IPS-18a (cell line): ENCODE measurements at regions not wholly inside any gene's neighbourhood (a gene's known extent, or its start where the extent isn't known, plus 50 kb on each side); places are given as distances from the start of the nearest gene placed in this dataset.

ENCODE experiments used
- H3K27ac ChIP-seq: one replicate; pipeline ENCODE4 v1.5.1; 2013; ENCODE audit warnings: low read length
- H3K27me3 ChIP-seq: one replicate; pipeline ENCODE4 v1.6.1; 2013; ENCODE audit warnings: mild to moderate bottlenecking, low read length; ENCODE audit not compliant: control insufficient read depth, insufficient read depth
- H3K36me3 ChIP-seq: one replicate; pipeline ENCODE4 v1.6.1; 2013; ENCODE audit warnings: low read depth, low read length; ENCODE audit not compliant: control insufficient read depth
- H3K4me1 ChIP-seq: one replicate; pipeline ENCODE4 v1.6.1; 2013; ENCODE audit warnings: low read depth, low read length; ENCODE audit not compliant: control insufficient read depth
- H3K4me3 ChIP-seq: one replicate; pipeline ENCODE4 v1.5.1; 2013; ENCODE audit warnings: low read length
- H3K9ac ChIP-seq: one replicate; pipeline ENCODE4 v1.6.1; 2013; ENCODE audit warnings: mild to moderate bottlenecking, low read length, moderate library complexity
- H3K9me3 ChIP-seq: one replicate; pipeline ENCODE4 v1.6.1; 2013; ENCODE audit warnings: low read depth, low read length; ENCODE audit not compliant: control insufficient read depth

DNA sequence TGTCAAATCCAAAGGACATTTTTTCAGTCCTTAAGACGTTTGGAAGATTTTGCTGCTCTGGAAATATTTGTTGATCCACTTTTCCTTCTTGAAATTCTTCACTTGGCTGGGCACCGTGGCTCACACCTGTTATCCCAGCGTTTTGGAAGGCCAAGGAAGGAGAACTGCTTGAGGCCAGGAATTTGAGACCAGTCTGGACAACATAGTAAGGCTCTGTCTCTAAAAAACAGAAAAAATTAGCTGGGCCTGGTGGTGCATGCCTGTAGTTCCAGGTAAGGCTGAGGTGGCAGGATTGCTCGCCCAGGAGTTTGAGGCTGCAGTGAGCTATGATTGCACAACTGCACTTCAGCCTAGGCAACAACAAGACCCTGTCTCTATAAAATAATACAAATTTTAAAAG lies 173.9 kb upstream of the MITF start:
- Histone ChIP-seq H3K9me3 (no peaks in the 10 kb centered on the region), H3K9ac (no peak overlapping the region), H3K36me3 (no peaks in the 10 kb centered on the region), H3K27ac (no peak overlapping the region), H3K27me3 (no peaks in the 10 kb centered on the region), H3K4me3 (no peak overlapping the region), H3K4me1 (no peaks in the 10 kb centered on the region)

DNA sequence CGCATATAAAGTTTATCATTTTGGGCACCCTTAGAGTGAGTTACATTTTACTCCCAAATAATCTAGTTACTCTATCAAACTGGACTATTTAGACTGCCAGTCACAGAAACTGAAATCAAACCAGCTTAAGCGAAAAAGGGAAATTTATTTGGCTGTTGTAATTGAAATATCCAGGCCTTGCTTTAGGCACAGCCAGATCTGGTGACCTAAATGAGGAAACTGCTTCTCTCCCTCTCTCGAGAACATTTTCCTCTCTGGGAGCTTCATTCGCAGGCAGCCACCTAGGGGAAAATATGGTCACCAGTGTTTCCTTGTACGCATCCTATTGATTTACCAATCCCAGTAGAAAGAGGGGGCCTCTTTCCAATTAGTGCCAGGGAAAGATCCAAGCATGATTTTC lies 175.3 kb upstream of the MITF start:
- no peaks in the 10 kb centered on the region for H3K4me1 ChIP-seq
- H3K9ac ChIP-seq, result no peak overlapping the region
- no peak overlapping the region for H3K27ac ChIP-seq
- H3K36me3 ChIP-seq, result no peaks in the 10 kb centered on the region
- H3K27me3 ChIP-seq, result no peaks in the 10 kb centered on the region
- H3K9me3 ChIP-seq, result no peaks in the 10 kb centered on the region
- H3K4me3 ChIP-seq, result no peak overlapping the region

DNA sequence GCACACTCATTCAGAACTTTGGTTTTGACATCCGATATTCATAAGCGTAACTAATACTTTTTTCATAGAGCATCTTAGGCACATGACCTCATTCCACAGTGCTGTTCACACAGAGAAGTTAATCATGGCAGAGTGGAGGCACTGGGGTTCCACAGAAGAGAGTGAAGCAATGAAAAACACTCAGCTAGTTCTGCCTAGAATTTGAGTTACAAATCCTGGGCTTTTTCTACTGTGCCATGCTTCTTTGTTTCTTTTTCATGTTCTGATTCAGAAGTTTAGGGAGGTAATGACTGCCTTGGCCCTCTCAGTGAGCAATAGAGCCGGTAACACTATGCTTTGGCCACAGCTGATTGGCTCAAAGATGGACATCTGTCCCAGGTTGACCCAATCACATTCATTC lies 176.1 kb upstream of the MITF start:
- Histone ChIP-seq H3K27me3 (no peaks in the 10 kb centered on the region), H3K4me3 (no peak overlapping the region), H3K9ac (no peak overlapping the region), H3K9me3 (no peaks in the 10 kb centered on the region), H3K27ac (no peak overlapping the region), H3K36me3 (no peaks in the 10 kb centered on the region), H3K4me1 (no peaks in the 10 kb centered on the region)

DNA sequence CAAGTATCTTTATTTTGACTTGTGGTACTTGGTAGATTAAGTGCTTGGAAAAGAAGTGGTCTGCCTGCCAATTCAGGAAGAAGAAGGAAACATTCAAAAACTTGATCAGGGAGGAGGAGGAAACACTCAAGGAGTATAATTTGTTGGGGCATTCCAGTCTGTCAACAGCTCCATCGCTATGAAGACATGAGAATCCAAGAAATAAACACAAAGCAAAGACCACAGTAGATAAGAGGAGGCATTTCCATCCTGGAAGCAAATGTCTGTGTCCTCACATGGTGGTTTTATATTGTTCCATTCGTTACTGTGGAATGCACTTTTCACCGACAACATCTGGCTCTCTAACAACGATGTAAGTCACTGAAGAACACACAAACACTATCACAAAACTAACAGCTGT lies 176.1 kb upstream of the FRMD4B start:
- Histone ChIP-seq H3K27me3 (no peaks in the 10 kb centered on the region), H3K36me3 (no peaks in the 10 kb centered on the region), H3K4me3 (no peak overlapping the region), H3K9ac (no peak overlapping the region), H3K9me3 (no peaks in the 10 kb centered on the region), H3K27ac (no peak overlapping the region), H3K4me1 (no peaks in the 10 kb centered on the region)

DNA sequence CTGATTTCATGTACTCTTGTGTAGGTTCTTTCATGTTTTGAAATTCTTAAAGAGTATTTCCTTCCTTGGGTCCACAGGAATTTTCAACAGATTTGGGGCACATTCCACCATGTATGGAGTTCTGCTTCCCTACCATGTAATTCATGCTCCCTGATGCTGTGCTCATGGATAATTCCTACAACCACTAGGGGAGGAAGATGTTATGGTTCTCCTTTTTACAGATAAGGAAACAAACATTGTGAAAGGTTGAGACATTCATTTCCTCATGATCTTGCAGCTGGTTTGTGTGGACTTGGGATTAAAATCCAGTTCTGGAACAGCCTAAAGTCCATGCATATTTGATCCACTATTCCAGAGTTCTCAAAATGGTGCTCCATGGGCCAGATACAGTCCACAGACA lies 174.9 kb upstream of the FRMD4B start:
- H3K4me1 ChIP-seq, result no peaks in the 10 kb centered on the region
- H3K27ac ChIP-seq, result no peak overlapping the region
- no peak overlapping the region for H3K9ac ChIP-seq
- no peaks in the 10 kb centered on the region for H3K27me3 ChIP-seq
- H3K36me3 ChIP-seq, result no peaks in the 10 kb centered on the region
- H3K4me3 ChIP-seq, result no peak overlapping the region
- H3K9me3 ChIP-seq, result no peaks in the 10 kb centered on the region

DNA sequence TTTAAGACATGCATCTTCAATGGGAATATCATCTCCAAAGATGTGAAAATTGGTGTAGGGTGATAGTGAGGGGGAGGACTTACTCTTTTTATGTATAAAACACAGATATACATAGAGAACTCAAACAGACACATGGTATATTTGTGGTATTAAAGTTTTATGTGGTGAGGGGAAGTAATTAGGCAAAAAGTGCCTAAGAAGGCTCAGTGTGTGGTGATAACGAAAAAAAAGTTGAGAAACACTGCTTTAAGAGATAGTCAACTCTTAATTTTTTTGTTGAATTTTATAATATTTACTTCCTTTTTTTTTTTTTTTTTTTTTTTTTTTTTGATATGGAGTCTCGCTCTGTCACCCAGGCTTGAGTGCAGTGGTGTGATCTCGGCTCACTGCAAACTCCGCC lies 174.2 kb upstream of the FRMD4B start:
- no peaks in the 10 kb centered on the region for H3K4me1 ChIP-seq
- no peaks in the 10 kb centered on the region for H3K36me3 ChIP-seq
- no peaks in the 10 kb centered on the region for H3K9me3 ChIP-seq

DNA sequence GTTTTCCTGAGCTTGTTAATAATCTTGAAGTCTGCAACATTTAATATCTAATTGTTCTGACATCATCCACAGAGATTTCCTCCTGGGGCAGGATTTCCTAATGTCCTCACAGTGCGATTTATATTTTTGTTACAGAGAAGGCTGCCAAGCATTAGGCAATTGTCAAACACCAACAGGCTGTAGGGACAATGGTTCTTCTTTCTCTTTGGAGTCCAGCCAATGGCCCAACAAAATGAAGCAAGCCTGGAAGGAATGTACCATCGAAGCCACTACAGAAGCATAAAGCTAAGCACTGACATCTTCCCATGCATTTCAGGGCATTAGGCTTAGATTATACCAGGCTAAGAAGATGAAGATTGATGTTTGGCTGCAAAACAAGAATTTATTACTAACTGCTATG lies 173.0 kb upstream of the FRMD4B start:
- Histone ChIP-seq H3K9me3 (no peaks in the 10 kb centered on the region), H3K27me3 (no peaks in the 10 kb centered on the region), H3K4me1 (no peaks in the 10 kb centered on the region), H3K9ac (no peak overlapping the region), H3K36me3 (no peaks in the 10 kb centered on the region), H3K4me3 (no peak overlapping the region), H3K27ac (no peak overlapping the region)

More for the DNA sequence above, 174.2 kb upstream of the FRMD4B start:
- H3K9ac ChIP-seq, result no peak overlapping the region
- no peak overlapping the region for H3K4me3 ChIP-seq
- H3K27me3 ChIP-seq, result no peaks in the 10 kb centered on the region
- no peak overlapping the region for H3K27ac ChIP-seq

DNA sequence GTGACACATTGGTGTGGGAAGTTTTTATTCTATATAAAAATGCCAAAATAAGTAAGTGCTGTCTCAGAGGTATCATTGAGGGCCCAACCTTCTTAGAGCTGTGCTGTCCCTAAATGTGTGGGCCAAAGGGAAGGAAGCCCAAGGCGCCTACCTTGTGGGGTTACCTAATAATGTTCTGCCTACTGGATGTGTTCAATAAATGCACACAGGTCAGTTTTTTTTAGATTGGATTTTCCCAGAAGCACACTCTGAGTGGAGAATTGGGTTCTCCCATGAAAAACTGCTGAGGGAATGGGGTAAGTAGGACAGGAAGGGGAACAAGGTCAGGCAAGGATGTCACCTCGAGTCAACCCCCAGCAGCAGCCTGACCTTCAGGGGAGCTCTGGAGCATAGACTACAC lies 168.7 kb upstream of the FRMD4B start:
- H3K9me3 ChIP-seq, result no peaks in the 10 kb centered on the region
- no peaks in the 10 kb centered on the region for H3K27me3 ChIP-seq

DNA sequence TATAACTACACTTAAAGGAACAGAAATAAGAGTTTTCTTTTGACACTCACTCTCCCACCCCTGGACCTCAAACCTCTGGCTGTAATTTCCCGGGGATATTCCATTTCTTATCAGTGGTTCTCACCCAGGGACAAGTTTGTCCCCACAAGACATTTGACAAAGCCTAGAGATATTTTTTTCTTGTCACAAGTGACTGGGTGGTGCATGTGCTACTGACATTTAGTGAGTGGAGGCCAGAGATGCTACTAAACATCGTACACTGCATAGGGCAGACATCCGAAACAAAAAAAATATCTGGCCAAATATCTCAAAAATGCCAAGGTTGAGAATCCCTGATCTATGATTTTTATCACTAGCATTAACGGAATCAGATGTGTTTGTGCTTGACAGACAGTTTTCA lies 168.0 kb upstream of the FRMD4B start:
- H3K9me3 ChIP-seq, result no peaks in the 10 kb centered on the region
- H3K9ac ChIP-seq, result no peak overlapping the region
- no peaks in the 10 kb centered on the region for H3K27me3 ChIP-seq
- H3K36me3 ChIP-seq, result no peaks in the 10 kb centered on the region
- H3K4me1 ChIP-seq, result no peaks in the 10 kb centered on the region
- no peak overlapping the region for H3K4me3 ChIP-seq
- H3K27ac ChIP-seq, result no peak overlapping the region

More for the DNA sequence above, 168.7 kb upstream of the FRMD4B start:
- Histone ChIP-seq H3K36me3 (no peaks in the 10 kb centered on the region), H3K9ac (no peak overlapping the region), H3K27ac (no peak overlapping the region), H3K4me3 (no peak overlapping the region), H3K4me1 (no peaks in the 10 kb centered on the region)

DNA sequence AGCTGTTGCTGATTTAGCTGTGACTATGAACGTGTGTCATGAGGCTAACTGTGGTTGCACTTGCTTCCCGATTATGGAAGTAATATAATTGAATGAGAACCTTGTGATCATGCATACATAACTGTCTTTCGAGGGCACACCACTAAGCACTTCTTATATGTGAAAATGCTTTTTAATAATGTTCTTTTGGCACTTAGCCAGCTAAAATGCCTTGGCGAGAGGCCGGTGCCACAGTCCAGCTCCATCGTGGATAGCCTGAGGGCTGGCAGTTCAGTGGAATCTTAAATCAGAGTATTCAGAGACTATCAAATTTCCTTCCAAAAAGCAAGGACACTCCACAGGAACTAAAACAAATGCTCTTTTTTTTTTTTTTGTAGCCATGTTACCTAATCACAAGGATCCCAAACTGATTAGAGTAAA lies 161.6 kb upstream of the FRMD4B start:
- Histone ChIP-seq H3K9ac (no peak overlapping the region), H3K4me3 (no peak overlapping the region), H3K9me3 (no peaks in the 10 kb centered on the region), H3K27ac (no peak overlapping the region), H3K36me3 (no peaks in the 10 kb centered on the region), H3K27me3 (peaks cover 18% of the 10 kb centered on the region), H3K4me1 (peaks cover 4% of the 10 kb centered on the region)

DNA sequence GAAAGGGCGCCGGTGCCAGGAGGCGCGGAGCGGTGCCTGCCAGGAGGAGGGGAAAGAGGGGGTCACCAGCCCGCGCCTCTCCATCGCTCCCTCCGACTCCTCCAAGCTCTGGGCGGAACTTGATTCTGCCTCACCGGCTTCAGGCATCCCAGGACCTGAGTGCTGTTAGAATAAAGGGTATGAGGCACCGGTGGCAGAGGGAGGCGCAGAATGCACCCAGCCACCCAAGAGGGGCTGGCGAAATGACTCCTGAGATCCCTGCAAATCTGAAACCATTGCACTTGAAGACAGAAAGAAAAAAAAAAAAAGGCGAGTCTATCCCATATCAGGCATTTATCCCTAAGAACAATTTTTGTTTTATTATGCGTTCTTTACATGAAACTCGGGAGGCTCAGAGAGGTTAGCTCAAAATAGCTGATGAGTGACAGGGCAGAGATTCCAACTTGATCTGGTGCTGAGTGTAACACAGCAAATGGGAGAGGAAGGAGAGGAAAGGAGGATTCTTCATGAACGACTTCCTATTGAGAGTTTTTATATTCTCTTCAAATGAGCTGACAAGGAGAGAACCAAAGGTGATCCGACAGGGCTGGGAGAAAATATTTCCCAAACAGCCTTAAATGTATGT lies 157.0 kb upstream of the FRMD4B start:
- peak overlapping the region; percentile 61 for H3K4me3 ChIP-seq

DNA sequence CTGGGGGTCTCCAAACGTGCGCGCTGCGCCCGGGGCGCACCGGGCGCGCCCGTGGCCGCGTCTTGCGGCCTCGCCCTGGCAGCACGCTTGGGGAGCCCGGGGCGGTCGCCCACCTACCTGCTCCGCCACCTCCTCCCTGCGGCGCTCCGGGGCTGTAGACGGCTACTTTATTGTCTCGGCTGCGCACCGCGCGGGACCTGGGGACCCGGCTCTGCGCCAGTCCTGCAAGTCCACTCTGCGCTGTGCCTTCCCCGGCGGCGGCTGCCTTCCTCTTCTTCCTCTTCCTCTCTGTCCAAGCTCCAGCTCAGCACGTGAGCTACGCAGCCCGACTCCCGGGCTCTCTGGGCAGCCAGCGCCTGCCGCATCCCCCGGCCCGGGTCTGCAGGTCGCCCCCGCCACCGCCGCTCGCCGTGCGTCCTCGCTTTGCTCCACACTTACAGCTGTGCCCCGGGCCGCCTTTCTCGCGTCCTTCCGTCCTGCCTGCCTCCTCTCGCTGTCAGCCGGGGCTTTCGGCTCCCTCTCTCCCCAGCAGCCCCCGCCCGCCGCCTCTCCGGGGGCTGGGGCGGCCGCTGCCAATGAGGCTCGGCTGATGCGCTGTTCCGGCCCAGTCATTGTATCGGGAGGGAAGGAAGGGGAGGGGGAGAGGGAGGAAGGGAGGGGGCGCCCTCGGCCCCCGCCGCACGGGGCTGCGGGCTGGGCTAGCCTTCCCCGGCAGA lies 156.4 kb upstream of the FRMD4B start:
- peak overlapping the region; percentile 61 for H3K4me3 ChIP-seq
- peaks cover 15% of the 10 kb centered on the region for H3K4me1 ChIP-seq
- peaks cover 34% of the 10 kb centered on the region for H3K27me3 ChIP-seq
- no peaks in the 10 kb centered on the region for H3K36me3 ChIP-seq
- no peak overlapping the region for H3K27ac ChIP-seq
- no peaks in the 10 kb centered on the region for H3K9me3 ChIP-seq
- H3K9ac ChIP-seq, result peak overlapping the region; percentile 11

More for the DNA sequence above, 157.0 kb upstream of the FRMD4B start:
- Histone ChIP-seq H3K36me3 (no peaks in the 10 kb centered on the region), H3K4me1 (peaks cover 15% of the 10 kb centered on the region), H3K9me3 (no peaks in the 10 kb centered on the region), H3K27ac (no peak overlapping the region), H3K9ac (peak overlapping the region; percentile 11), H3K27me3 (peaks cover 34% of the 10 kb centered on the region)
